Smooth muscle cell (in vitro differentiated cells): ENCODE measurements at regions not wholly inside any gene's neighbourhood (a gene's known extent, or its start where the extent isn't known, plus 50 kb on each side); places are given as distances from the start of the nearest gene placed in this dataset.

Experiments
- DNase-seq: peaks from one replicate; lab custom pipeline; 2025; ENCODE audit not compliant: unreplicated experiment; lab: John Stamatoyannopoulos, UW
- H2AFZ ChIP-seq: fragments of 200-600 bp; sonication (generic); 2 replicates; pipeline ENCODE4 v1.6.0; 2016; ENCODE audit warnings: antibody characterized with exemption, low read depth, mild to moderate bottlenecking
- H3F3A ChIP-seq: fragments of 200-600 bp; sonication (generic); 2 replicates; pipeline ENCODE4 v1.6.0; 2017; ENCODE audit warnings: antibody characterized with exemption, low read depth
- H3K27ac ChIP-seq: fragments of 200-600 bp; sonication (generic); 2 replicates; pipeline ENCODE4 v1.5.1; 2016; ENCODE audit warnings: low read depth, mild to moderate bottlenecking
- H3K27me3 ChIP-seq: fragments of 200-600 bp; sonication (generic); 2 replicates; pipeline ENCODE4 v1.6.1; 2016; ENCODE audit warnings: low read depth, mild to moderate bottlenecking
- H3K36me3 ChIP-seq: fragments of 200-600 bp; sonication (generic); 2 replicates; pipeline ENCODE4 v1.5.1; 2016; ENCODE audit warnings: low read depth
- H3K4me1 ChIP-seq: fragments of 200-600 bp; sonication (generic); 2 replicates; pipeline ENCODE4 v1.5.1; 2016; ENCODE audit warnings: low read depth
- H3K4me2 ChIP-seq: fragments of 200-600 bp; sonication (generic); 2 replicates; pipeline ENCODE4 v1.6.0; 2016; ENCODE audit warnings: mild to moderate bottlenecking
- H3K4me3 ChIP-seq: fragments of 200-600 bp; sonication (generic); 2 replicates; pipeline ENCODE4 v1.5.1; 2016; ENCODE audit warnings: mild to moderate bottlenecking
- H3K79me2 ChIP-seq: fragments of 200-600 bp; sonication (generic); 2 replicates; pipeline ENCODE4 v1.6.0; 2016; ENCODE audit warnings: low read depth, mild to moderate bottlenecking
- H3K9ac ChIP-seq: fragments of 200-600 bp; sonication (generic); 2 replicates; pipeline ENCODE4 v1.6.0; 2016; ENCODE audit warnings: low read depth
- H3K9me3 ChIP-seq: fragments of 200-600 bp; sonication (generic); replicated peaks from 2 replicates; pipeline ENCODE4 v1.5.1; 2016; ENCODE audit warnings: low read depth
- H4K20me1 ChIP-seq: fragments of 200-600 bp; sonication (generic); 2 replicates; pipeline ENCODE4 v1.6.0; 2016; ENCODE audit warnings: low read depth
- CTCF ChIP-seq: fragments of 200-600 bp; sonication (generic); IDR thresholded peaks from 2 replicates; pipeline ENCODE4 v1.5.1; 2017; ENCODE audit warnings: borderline replicate concordance, mild to moderate bottlenecking, antibody characterized with exemption; ENCODE audit not compliant: insufficient read depth, poor library complexity, severe bottlenecking
- WGBS: methylation state at CpG from one replicate; pipeline ENCODE4 v1.1.7; 2016; ENCODE audit warnings: low lambda C conversion rate; 5-methylcytosine and 5-hydroxymethylcytosine counted together

GRCh38 chr2:121055088-121055487 lies 229.9 kb downstream of the TFCP2L1 start:
- Histone ChIP-seq H2AFZ (no peak overlapping the region), H3K4me2 (no peak overlapping the region), H3K27ac (no peak overlapping the region), H3K36me3 (no peaks in the 10 kb centered on the region), H3F3A (no peaks in the 10 kb centered on the region), H3K9me3 (no peaks in the 10 kb centered on the region), H3K79me2 (no peaks in the 10 kb centered on the region), H3K4me1 (no peaks in the 10 kb centered on the region), H3K9ac (no peak overlapping the region), H3K4me3 (no peak overlapping the region), H3K27me3 (peaks cover 5% of the 10 kb centered on the region), H4K20me1 (no peaks in the 10 kb centered on the region)
- no peak for DNase-seq
- WGBS = 91% methylated on average over 5 of the region's 5 CpGs
- no peak for TF ChIP-seq CTCF

- no peaks in the 10 kb centered on the region for H4K20me1 ChIP-seq
- no peak overlapping the region for H3K4me2 ChIP-seq
- no peak overlapping the region for H3K9ac ChIP-seq
- peaks cover 5% of the 10 kb centered on the region for H3K27me3 ChIP-seq
- no peaks in the 10 kb centered on the region for H3F3A ChIP-seq
- H3K27ac ChIP-seq = no peak overlapping the region
- no peaks in the 10 kb centered on the region for H3K36me3 ChIP-seq
- 96% methylated on average over 4 of the region's 4 CpGs for WGBS
- H3K4me3 ChIP-seq = no peak overlapping the region
- no peaks in the 10 kb centered on the region for H3K4me1 ChIP-seq
- no peaks in the 10 kb centered on the region for H3K79me2 ChIP-seq
- H2AFZ ChIP-seq = no peak overlapping the region
- no peaks in the 10 kb centered on the region for H3K9me3 ChIP-seq
- no peak for DNase-seq
- no peak for TF ChIP-seq CTCF
These were observed 229.5 kb downstream of the TFCP2L1 start for GRCh38 chr2:121055501-121055900.

GRCh38 chr2:121058852-121059558 lies 226.0 kb downstream of the TFCP2L1 start:
- H3K4me2 ChIP-seq = no peak overlapping the region
- H3K9ac ChIP-seq = no peak overlapping the region
- H3F3A ChIP-seq = no peaks in the 10 kb centered on the region
- no peak overlapping the region for H2AFZ ChIP-seq
- no peak for DNase-seq
- no peaks in the 10 kb centered on the region for H4K20me1 ChIP-seq
- no peaks in the 10 kb centered on the region for H3K9me3 ChIP-seq
- H3K4me1 ChIP-seq = peaks cover 4% of the 10 kb centered on the region
- WGBS = 54% methylated on average over 14 of the region's 15 CpGs
- H3K27ac ChIP-seq = no peak overlapping the region
- H3K4me3 ChIP-seq = no peak overlapping the region
- H3K79me2 ChIP-seq = no peaks in the 10 kb centered on the region
- no peak for TF ChIP-seq CTCF
- peaks cover 5% of the 10 kb centered on the region for H3K27me3 ChIP-seq
- H3K36me3 ChIP-seq = no peaks in the 10 kb centered on the region
